GM19397 (cell line): ENCODE measurements at regions not wholly inside any gene's neighbourhood (a gene's known extent, or its start where the extent isn't known, plus 50 kb on each side); places are given as distances from the start of the nearest gene placed in this dataset.
"Not testable (repeated sequence)": the region's sequence is repeated elsewhere in the genome, so short reads cannot be mapped to it uniquely, and the experiment has no call there.

Source experiments
- ATAC-seq: cut with Tn5 transposase; IDR thresholded peaks from one replicate; pipeline ENCODE4 v1.9.1; 2021; ENCODE audit warnings: mild to moderate bottlenecking, moderate library complexity; ENCODE audit not compliant: unreplicated experiment

GRCh38 chr18:34942276-34942675 lies 98.9 kb upstream of the MAPRE2 start:
- no peak for ATAC-seq

- no peak for ATAC-seq
These were observed 98.2 kb upstream of the MAPRE2 start for GRCh38 chr18:34942975-34943374.

DNA sequence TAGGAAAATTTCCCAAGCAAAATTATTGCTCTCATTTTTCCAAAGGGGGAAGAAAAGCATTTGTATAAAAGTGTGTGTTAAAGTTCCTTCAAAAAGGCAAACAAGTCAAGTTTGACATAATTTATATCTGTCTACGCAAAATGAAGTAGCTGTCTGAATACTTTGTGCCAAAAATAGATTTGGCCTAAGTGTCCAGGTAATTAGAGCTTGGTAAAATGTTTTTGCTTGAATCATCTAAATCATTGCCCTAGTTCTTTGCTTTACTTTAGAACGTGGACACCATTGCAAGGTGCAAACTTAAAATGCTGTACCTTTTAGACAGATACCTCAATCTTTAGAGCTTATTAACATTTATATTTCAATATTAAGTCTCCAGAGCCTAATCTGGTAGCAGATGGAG lies 97.6 kb upstream of the MAPRE2 start:
- no peak for ATAC-seq

GRCh38 chr18:34947711-34948125 lies 93.5 kb upstream of the MAPRE2 start:
- ATAC-seq, result no peak

DNA sequence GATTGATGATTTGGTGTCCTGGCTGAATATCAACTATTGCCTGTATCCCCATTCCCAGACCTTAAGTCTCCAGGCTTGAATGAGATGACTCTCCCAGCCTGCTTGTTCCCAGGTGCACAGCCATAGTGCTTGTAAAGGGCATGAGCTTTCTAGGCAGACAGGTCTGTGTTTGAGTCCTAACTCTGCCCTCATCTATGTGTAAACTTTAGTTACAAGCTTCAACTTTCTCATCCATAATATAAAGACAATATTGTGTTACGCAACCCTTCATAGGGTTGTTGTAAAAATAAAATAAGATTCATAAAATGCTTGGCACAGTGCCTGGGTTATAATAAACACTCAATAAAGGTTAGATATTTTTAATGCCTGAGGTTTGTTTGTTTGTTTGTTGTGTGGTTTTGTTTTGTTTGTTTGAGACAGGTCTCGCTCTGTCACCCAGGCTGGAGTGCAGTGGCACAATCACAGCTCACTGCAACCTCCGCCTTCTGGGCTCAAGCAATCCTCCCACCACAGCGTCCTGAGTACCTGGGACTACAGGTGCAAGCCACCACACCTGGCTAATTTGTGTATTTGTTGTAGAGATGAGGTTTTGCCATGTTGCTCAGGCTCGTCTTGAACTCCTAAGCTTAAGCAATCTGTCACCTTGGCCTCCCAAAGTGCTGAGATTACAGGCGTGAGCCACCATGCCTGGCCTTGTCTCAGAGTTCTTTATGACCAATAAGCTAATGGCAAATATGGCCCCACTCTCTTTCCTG lies 89.4 kb upstream of the MAPRE2 start:
- ATAC-seq, result no peak

- ATAC-seq, result no peak
These were observed 88.0 kb upstream of the MAPRE2 start for GRCh38 chr18:34953212-34953611.

DNA sequence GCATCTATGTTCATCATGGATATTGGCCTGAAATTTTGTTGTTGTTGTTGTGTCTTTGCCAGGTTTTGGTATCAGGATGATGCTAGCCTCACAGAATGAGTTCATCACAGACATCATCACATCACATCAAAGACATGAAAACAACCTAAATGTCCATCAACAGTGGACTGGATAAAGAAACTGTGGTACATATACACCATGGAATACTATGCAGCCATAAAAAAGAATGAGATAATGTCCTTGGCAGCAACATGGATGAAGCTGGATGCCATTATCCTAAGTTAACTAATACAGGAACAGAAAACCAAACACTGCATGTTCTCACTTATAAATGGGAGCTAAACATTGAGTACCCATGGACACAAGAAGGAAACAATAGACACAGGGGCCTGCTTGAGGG lies 85.7 kb upstream of the MAPRE2 start:
- not testable (repeated sequence) for ATAC-seq

- ATAC-seq, result no peak
These were observed 84.5 kb upstream of the MAPRE2 start for GRCh38 chr18:34956663-34957062.

DNA sequence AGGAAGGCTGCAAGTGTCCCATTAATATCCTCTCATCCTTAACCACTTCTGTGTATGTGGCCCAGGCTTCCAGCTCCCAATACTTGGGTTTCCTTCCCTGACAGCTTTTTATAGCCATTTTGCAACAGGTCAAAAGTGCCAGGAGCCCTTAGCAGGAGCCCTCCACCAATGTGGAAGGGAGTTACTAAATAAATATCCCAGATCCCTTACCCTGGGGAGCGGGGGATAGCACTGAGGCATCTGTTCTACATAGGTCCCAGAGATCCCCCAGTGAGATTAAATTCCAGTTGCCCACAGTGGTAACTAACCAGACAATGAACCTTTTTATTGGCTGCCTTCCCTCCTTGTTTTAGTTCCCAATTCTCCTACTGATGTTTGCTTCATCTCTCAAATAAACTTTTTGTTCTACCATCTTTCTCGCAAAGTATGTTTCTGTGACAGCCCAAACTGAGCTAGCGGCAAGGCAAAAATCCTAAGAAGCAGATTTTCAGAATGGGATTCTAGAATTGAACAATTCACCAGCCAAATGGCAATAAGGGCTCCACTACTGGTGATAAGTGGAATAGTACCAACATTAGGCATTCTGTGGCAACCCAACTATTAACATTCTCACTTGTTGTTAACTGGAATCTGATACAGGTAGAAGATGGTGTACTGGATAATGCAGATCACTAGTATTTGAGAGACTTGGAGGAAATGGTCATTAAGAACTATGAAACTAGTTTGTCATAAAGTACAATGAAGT lies 83.9 kb upstream of the MAPRE2 start:
- no peak for ATAC-seq

- no peak for ATAC-seq
These were observed 83.4 kb upstream of the MAPRE2 start for GRCh38 chr18:34957864-34958259.

GRCh38 chr18:34959211-34959829 lies 81.9 kb upstream of the MAPRE2 start:
- no peak for ATAC-seq

- no peak for ATAC-seq
These were observed 81.2 kb upstream of the MAPRE2 start for GRCh38 chr18:34959989-34960388.

GRCh38 chr18:34965108-34965507 lies 76.1 kb upstream of the MAPRE2 start:
- no peak for ATAC-seq

- no peak for ATAC-seq
These were observed 75.6 kb upstream of the MAPRE2 start for GRCh38 chr18:34965566-34965965.

GRCh38 chr18:34970106-34970505 lies 71.1 kb upstream of the MAPRE2 start:
- no peak for ATAC-seq

DNA sequence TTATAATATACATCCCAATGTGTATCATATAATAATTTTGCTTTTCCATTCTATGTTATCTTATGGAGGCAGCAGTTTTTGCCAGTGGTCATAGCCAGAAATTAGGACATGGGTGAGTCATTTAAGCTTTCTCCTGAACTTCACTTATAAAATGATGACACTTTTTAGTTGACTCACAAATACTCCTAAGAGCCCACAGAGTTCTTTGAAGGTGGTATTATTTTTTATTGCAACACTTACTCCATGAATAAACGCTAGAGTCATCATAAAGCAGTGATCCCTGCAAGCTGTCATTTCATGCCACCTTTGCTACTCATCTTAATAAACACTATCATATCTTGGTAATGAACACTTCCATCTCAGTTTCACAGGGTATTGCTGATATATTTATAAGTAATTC lies 69.9 kb upstream of the MAPRE2 start:
- ATAC-seq, result no peak

GRCh38 chr18:34972765-34973414 lies 68.3 kb upstream of the MAPRE2 start:
- ATAC-seq, result no peak

DNA sequence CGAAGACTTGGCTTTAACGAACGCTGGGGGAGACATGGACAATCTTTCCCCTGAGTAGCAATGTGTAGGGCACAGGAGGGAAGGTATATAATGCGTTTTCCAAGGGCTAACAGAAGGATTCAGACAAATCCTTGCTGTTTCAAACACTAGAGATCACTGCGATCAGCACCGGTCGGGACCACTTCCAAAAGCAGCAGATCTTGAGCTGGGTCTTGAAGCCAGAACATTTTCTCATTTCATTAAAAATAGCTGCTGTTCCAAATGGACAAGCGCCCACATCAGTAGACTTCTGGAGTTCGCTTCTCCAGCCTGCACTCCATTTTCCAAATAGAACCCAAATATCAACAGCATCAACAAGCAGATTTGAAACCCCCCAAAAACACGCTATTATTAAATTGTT lies 65.1 kb upstream of the MAPRE2 start:
- no peak for ATAC-seq

GRCh38 chr18:34976534-34976898 lies 64.7 kb upstream of the MAPRE2 start:
- peak; percentile 11 for ATAC-seq

- peak; percentile 79 for ATAC-seq
These were observed 64.0 kb upstream of the MAPRE2 start for GRCh38 chr18:34976899-34977837.
